Thymus (tissue), 11 donors: ENCODE measurements at regions not wholly inside any gene's neighbourhood (a gene's known extent, or its start where the extent isn't known, plus 50 kb on each side); places are given as distances from the start of the nearest gene placed in this dataset.

Experiments used
- DNase-seq, 9 donors: peaks; one replicate each; pipeline ENCODE4 v3.0.0-alpha.2; 2013; ENCODE audit warnings: low spot score in 9 of 9, low read depth in 6 of 9, missing footprints in 1 of 9
- H3K27ac ChIP-seq, 2 donors: one replicate each; pipeline ENCODE4 v1.5.1; 2013; ENCODE audit warnings: control low read depth in 1 of 2, low read depth in 1 of 2, low read length in 1 of 2, mild to moderate bottlenecking in 1 of 2, moderate library complexity in 1 of 2
- H3K27me3 ChIP-seq, 2 donors: one replicate each; pipeline ENCODE4 v1.5.1; 2013; ENCODE audit warnings: low read length in 1 of 2; ENCODE audit not compliant: control insufficient read depth in 2 of 2, insufficient read depth in 1 of 2
- H3K36me3 ChIP-seq, 2 donors: one replicate each; pipeline ENCODE4 v1.5.1; 2013; ENCODE audit warnings: low read length in 1 of 2, mild to moderate bottlenecking in 1 of 2, moderate library complexity in 1 of 2; ENCODE audit not compliant: control insufficient read depth in 2 of 2, insufficient read depth in 2 of 2
- H3K4me1 ChIP-seq, 2 donors: one replicate each; pipeline ENCODE4 v1.5.1; 2013; ENCODE audit warnings: low read length in 2 of 2; ENCODE audit not compliant: control insufficient read depth in 2 of 2, insufficient read depth in 2 of 2
- H3K4me3 ChIP-seq, 2 donors: one replicate each; pipeline ENCODE4 v1.5.1; 2013; ENCODE audit warnings: low read length in 2 of 2, control low read depth in 1 of 2, mild to moderate bottlenecking in 1 of 2
- H3K9me3 ChIP-seq, 2 donors: one replicate each; pipeline ENCODE4 v1.5.1; 2013; ENCODE audit warnings: low read length in 1 of 2, mild to moderate bottlenecking in 1 of 2; ENCODE audit not compliant: control insufficient read depth in 2 of 2, insufficient read depth in 1 of 2
- WGBS: extraction: QIAGEN DNeasy Blood & Tissue Kit; methylation state at CpG from one replicate; pipeline ENCODE4 v1.1.7; 2013; 5-methylcytosine and 5-hydroxymethylcytosine counted together
- donor health status: healthy.

- H3K36me3 ChIP-seq = no peaks in the 10 kb centered on the region
- WGBS = 93% methylated on average over 4 of the region's 4 CpGs
- H3K27me3 ChIP-seq = no peaks in the 10 kb centered on the region
- no peak overlapping the region for H3K4me3 ChIP-seq
- no peak overlapping the region for H3K27ac ChIP-seq
- H3K9me3 ChIP-seq = no peaks in the 10 kb centered on the region
- no peaks in the 10 kb centered on the region for H3K4me1 ChIP-seq
- no peak for DNase-seq
Measured at GRCh38 chr6:11961923-11962322, 50.2 kb upstream of the HIVEP1 start.

DNA sequence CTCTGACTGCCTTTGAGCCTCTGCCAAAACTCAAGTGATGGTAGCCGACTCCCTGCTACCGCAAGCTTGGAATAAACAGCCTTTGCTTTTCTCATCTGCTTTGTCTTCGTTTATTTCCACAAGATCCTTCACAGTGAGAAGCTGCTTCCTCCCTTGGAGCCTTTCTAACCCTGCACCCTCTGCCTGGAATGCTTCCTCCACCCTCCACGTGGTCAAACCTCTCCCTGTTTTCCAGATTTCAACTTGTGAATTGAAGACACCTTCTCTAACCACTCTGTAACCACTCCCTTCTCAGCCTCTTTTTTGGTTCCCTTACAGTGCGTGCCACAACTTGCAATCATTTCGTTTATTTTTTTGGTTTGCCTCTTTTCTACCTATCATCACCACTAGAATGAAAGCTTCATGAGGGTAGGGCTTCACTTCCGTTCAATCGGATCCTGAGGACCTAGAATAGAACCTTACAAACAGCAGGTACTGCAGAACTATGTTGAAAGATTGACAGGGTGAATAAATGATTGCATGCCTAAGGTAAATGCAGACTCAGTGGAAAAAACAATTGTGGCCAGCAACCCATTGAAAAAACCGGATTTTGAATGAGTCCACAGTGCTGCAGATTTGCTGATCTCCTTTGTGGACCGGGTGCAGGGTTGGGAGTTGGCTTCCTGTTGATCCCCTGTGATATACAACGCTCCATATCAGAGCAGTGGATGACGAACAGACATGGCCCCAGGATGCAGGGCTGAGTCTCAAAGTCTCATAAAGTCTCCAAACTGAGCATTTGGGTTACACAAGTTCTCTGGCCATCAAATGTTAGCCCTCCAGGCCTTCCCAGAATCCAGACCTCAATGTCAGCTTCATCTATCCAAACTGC lies 51.0 kb upstream of the HIVEP1 start:
- Histone ChIP-seq H3K27ac (no peak overlapping the region), H3K4me1 (no peaks in the 10 kb centered on the region), H3K27me3 (no peaks in the 10 kb centered on the region), H3K9me3 (no peaks in the 10 kb centered on the region), H3K4me3 (no peak overlapping the region), H3K36me3 (no peaks in the 10 kb centered on the region)
- no peak for DNase-seq
- 91% methylated on average over 12 of the region's 12 CpGs for WGBS

- WGBS = 84% methylated on average over 3 of the region's 3 CpGs
- H3K27ac ChIP-seq = no peak overlapping the region
Measured at GRCh38 chr6:11956781-11957180, 55.3 kb upstream of the HIVEP1 start.

DNA sequence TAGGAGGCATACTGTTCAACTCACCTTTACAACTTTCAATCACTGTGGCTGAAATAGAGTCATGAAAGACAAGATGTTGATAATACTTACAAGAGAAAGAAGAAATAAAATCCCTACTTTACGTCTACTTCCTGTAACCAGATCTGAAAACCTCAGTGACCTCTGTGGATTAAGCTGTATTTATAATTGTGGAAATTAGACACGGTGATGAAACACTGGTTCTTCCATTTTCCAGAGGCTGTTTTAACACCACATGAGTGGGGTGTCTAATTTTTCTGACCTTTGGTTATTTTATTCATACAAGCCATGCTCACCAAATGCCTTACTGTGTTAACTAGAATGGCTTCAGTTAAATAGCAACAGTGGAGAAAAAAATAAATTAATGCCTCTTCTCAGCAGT lies 58.5 kb upstream of the HIVEP1 start:
- Histone ChIP-seq H3K36me3 (no peaks in the 10 kb centered on the region), H3K27me3 (no peaks in the 10 kb centered on the region), H3K27ac (no peak overlapping the region), H3K4me3 (no peak overlapping the region), H3K4me1 (no peaks in the 10 kb centered on the region), H3K9me3 (no peaks in the 10 kb centered on the region)
- DNase-seq = no peak
- 90% methylated on average over 2 of the region's 2 CpGs for WGBS

More at GRCh38 chr6:11956781-11957180, 55.3 kb upstream of the HIVEP1 start:
- Histone ChIP-seq H3K27me3 (no peaks in the 10 kb centered on the region), H3K4me1 (no peaks in the 10 kb centered on the region), H3K36me3 (no peaks in the 10 kb centered on the region), H3K9me3 (no peaks in the 10 kb centered on the region), H3K4me3 (no peak overlapping the region)
- no peak for DNase-seq

GRCh38 chr6:11952316-11952715 lies 59.8 kb upstream of the HIVEP1 start:
- 94% methylated on average over 2 of the region's 2 CpGs for WGBS
- H3K36me3 ChIP-seq = no peaks in the 10 kb centered on the region
- H3K27me3 ChIP-seq = no peaks in the 10 kb centered on the region
- H3K9me3 ChIP-seq = no peaks in the 10 kb centered on the region
- H3K4me1 ChIP-seq = no peaks in the 10 kb centered on the region
- no peak overlapping the region for H3K4me3 ChIP-seq
- DNase-seq = no peak
- H3K27ac ChIP-seq = no peak overlapping the region

DNA sequence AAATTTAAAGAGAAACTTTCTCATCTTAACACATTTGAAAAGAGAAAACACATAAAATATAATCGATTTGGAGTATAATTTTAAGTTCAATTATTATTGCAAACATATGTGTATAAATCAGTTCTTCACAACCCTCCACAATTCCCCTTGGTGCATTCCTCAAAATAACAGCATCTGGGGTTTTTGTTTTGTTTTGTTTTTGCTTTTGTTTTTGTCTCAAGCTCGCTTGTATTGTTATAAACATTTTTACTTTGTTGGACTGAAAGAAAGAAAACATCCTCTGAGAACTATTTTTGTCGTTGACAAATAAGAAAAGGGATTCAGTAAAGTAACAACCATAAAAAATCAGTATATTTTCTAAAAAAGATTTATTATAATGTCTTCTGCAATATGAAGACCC lies 60.2 kb upstream of the HIVEP1 start:
- H3K9me3 ChIP-seq = no peaks in the 10 kb centered on the region
- H3K27ac ChIP-seq = no peak overlapping the region
- no peaks in the 10 kb centered on the region for H3K27me3 ChIP-seq
- WGBS = 93% methylated on average over 3 of the region's 3 CpGs
- no peak overlapping the region for H3K4me3 ChIP-seq
- no peaks in the 10 kb centered on the region for H3K36me3 ChIP-seq
- H3K4me1 ChIP-seq = no peaks in the 10 kb centered on the region
- DNase-seq = no peak

GRCh38 chr6:11950109-11950508 lies 62.0 kb upstream of the HIVEP1 start:
- DNase-seq = no peak
- H3K4me1 ChIP-seq = no peaks in the 10 kb centered on the region

DNA sequence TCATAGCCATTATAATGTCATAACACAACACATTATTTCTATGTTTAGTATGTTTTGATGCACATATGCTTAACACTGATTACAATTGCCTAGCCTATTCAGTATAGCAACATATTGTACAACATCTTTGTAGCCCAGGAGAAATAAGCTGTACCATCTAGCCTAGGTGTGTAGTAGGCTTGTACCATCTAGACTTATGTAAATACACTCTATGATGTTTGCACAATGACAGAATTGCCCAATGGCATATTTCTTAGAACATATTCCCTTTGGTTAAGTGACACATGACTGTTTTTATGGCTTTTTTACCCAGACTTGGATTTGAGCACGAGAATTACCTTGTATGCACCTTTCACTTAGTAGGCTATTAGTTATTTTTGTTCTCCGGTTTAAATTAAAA lies 64.5 kb upstream of the HIVEP1 start:
- Histone ChIP-seq H3K4me1 (no peaks in the 10 kb centered on the region), H3K4me3 (no peak overlapping the region), H3K36me3 (no peaks in the 10 kb centered on the region), H3K27me3 (no peaks in the 10 kb centered on the region), H3K27ac (no peak overlapping the region), H3K9me3 (no peaks in the 10 kb centered on the region)
- DNase-seq = no peak
- WGBS = 51% methylated on average over 2 of the region's 2 CpGs

More at GRCh38 chr6:11950109-11950508, 62.0 kb upstream of the HIVEP1 start:
- H3K27ac ChIP-seq = no peak overlapping the region
- no peaks in the 10 kb centered on the region for H3K36me3 ChIP-seq
- no peak overlapping the region for H3K4me3 ChIP-seq
- H3K9me3 ChIP-seq = no peaks in the 10 kb centered on the region
- no peaks in the 10 kb centered on the region for H3K27me3 ChIP-seq
- 96% methylated on average over 2 of the region's 2 CpGs for WGBS

DNA sequence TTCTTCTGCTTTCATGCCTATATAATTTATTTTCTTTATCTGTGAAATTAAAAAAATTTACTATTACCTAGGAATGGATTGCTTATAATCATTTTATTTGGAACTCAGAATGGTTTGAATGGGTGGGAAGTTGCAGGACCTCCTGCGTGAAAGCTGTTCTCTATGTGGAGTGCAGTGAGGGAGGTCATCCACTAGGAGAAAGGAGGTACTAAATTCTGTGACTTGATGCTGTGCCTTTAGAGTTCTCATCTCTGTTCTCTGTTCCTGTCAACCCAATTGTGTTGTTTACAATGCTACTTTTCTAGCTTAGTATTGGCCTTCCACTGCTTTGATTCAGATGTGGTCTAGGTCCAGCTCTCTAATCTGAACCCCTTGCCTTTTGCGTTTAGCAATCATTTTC lies 65.0 kb upstream of the HIVEP1 start:
- H3K27me3 ChIP-seq = no peaks in the 10 kb centered on the region
- 98% methylated on average over 2 of the region's 2 CpGs for WGBS
- H3K36me3 ChIP-seq = no peaks in the 10 kb centered on the region
- no peak overlapping the region for H3K4me3 ChIP-seq
- no peak overlapping the region for H3K27ac ChIP-seq
- H3K4me1 ChIP-seq = no peaks in the 10 kb centered on the region
- DNase-seq = no peak
- no peaks in the 10 kb centered on the region for H3K9me3 ChIP-seq
